ENCODE measurements at regions not wholly inside any gene's neighbourhood (a gene's known extent, or its start where the extent isn't known, plus 50 kb on each side); places are given as distances from the start of the nearest gene placed in this dataset.

GRCh38 chr5:84985148-84985547 lies 600.5 kb upstream of the EDIL3 start:
- peak overlapping the region in 1 of 3 experiments; percentile 51; a peak in 1 of 7 replicates for H3K27ac Mint-ChIP-seq
- WGBS (ENCODE audit: extremely low coverage, insufficient read length, low lambda C conversion rate) = no CpG with 5 or more reads among the region's 3 CpGs
- no peak for TF ChIP-seq CTCF (conservative IDR thresholded peaks at IDR 0.05)

More at GRCh38 chr5:84985148-84985547, 600.5 kb upstream of the EDIL3 start:
- no peaks in the 10 kb centered on the region for H3K27me3 ChIP-seq (ENCODE audit: insufficient read depth, low read length)
- H2BK5ac ChIP-seq (ENCODE audit: insufficient read length, low read length) = no peak overlapping the region
- no peaks in the 10 kb centered on the region for H3K4me1 ChIP-seq (ENCODE audit: insufficient read depth, low read length)
- no peak overlapping the region for H3K9ac ChIP-seq (ENCODE audit: extremely low read depth, insufficient read length, low read length)
- no peaks in the 10 kb centered on the region for H3K23me2 ChIP-seq (ENCODE audit: insufficient read length, low read depth, low read length, poor library complexity, severe bottlenecking)
- no peaks in the 10 kb centered on the region for H3K36me3 Mint-ChIP-seq (ENCODE audit: insufficient read depth in 1 of 3, low read depth in 3 of 3)
- no peak overlapping the region for H2AK5ac ChIP-seq (ENCODE audit: insufficient read length, low read length)
- no peak overlapping the region for H2BK12ac ChIP-seq (ENCODE audit: insufficient read length, low read depth, low read length)
- H3T11ph ChIP-seq (ENCODE audit: low read length) = no peak overlapping the region
- no peak overlapping the region for H3K4me3 Mint-ChIP-seq
- H4K91ac ChIP-seq (ENCODE audit: insufficient read length, low read depth, low read length) = no peak overlapping the region
- no peak overlapping the region for H3K14ac ChIP-seq (ENCODE audit: insufficient read depth, low read length)
- no peaks in the 10 kb centered on the region for H3K9me3 Mint-ChIP-seq
- H3K4me1 Mint-ChIP-seq = peaks cover 5% of the 10 kb centered on the region in 2 experiments
- no peak overlapping the region for H2AFZ ChIP-seq (ENCODE audit: low read length)
- no peak overlapping the region for H3K27ac ChIP-seq (ENCODE audit: insufficient read length, low read depth, low read length)
- H3K18ac ChIP-seq (ENCODE audit: insufficient read length, low read depth, low read length) = no peak overlapping the region
- H3K79me2 ChIP-seq (ENCODE audit: insufficient read depth, low read length) = no peaks in the 10 kb centered on the region
- H3K9me3 ChIP-seq (ENCODE audit: control insufficient read depth, low read depth, low read length) = no peaks in the 10 kb centered on the region
- H2BK15ac ChIP-seq (ENCODE audit: low read depth, low read length) = no peak overlapping the region
- H3K79me1 ChIP-seq (ENCODE audit: insufficient read depth, low read depth, low read length, poor library complexity, severe bottlenecking) = no peaks in the 10 kb centered on the region
- no peak overlapping the region for H4K5ac ChIP-seq (ENCODE audit: insufficient read length, low read depth, low read length)
- no peak overlapping the region for H3K56ac ChIP-seq (ENCODE audit: insufficient read length, low read depth, low read length)
- H4K20me1 ChIP-seq (ENCODE audit: control insufficient read depth, insufficient read depth, insufficient read length) = no peaks in the 10 kb centered on the region
- H3K4ac ChIP-seq (ENCODE audit: low read depth, low read length) = no peak overlapping the region
- H3K23ac ChIP-seq (ENCODE audit: insufficient read length, low read depth, low read length) = no peak overlapping the region
- DNase-seq = no peak
- no peak overlapping the region for H4K8ac ChIP-seq (replicated peaks; ENCODE audit: insufficient read length, low read depth, low read length)
- no peak overlapping the region for H2BK20ac ChIP-seq (ENCODE audit: low read depth, low read length, poor library complexity, severe bottlenecking)
- no peak overlapping the region for H3K4me2 ChIP-seq (ENCODE audit: insufficient read depth, insufficient read length, low read length)
- H2BK120ac ChIP-seq (ENCODE audit: low read depth, low read length, poor library complexity, severe bottlenecking) = no peak overlapping the region
- no peaks in the 10 kb centered on the region for H3K27me3 Mint-ChIP-seq (ENCODE audit: low read depth)

Data from H9 (cell line).